ENCODE measurements at regions not wholly inside any gene's neighbourhood (a gene's known extent, or its start where the extent isn't known, plus 50 kb on each side); places are given as distances from the start of the nearest gene placed in this dataset.

DNA sequence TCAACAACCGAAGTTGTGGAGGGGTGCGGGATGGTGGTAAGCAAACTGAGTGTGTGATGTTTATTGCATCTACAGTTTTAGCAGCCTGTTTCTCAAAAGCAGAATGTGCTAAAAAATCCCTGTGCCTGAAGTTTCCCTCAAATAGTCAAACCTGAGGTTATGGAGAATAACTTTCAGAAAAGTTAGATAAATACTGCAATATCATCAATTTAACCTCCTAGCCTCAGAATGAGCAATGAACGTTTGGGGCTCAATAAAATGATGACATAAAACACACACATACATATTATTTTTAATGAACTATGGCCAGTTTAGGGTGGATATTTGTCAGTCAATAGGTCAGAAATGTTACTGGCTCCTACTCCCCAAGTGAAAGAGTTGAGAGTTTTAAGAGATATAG is 201.6 kb downstream of the SEMA6D start:
- TF ChIP-seq CTCF (IDR thresholded peaks at IDR 0.05; ENCODE audit: insufficient read depth, low read depth, low read length, missing control alignments) = no peak
- DNase-seq (ENCODE audit: low read depth) = no peak
- no peak overlapping the region for H3K4me3 ChIP-seq (ENCODE audit: low read depth, low read length)

GRCh38 chr15:47924381-47924780 is 196.4 kb upstream of the SLC24A5 start:
- no peak for DNase-seq (ENCODE audit: low read depth)
- TF ChIP-seq CTCF (IDR thresholded peaks at IDR 0.05; ENCODE audit: insufficient read depth, low read depth, low read length, missing control alignments) = no peak
- no peak overlapping the region for H3K4me3 ChIP-seq (ENCODE audit: low read depth, low read length)

DNA sequence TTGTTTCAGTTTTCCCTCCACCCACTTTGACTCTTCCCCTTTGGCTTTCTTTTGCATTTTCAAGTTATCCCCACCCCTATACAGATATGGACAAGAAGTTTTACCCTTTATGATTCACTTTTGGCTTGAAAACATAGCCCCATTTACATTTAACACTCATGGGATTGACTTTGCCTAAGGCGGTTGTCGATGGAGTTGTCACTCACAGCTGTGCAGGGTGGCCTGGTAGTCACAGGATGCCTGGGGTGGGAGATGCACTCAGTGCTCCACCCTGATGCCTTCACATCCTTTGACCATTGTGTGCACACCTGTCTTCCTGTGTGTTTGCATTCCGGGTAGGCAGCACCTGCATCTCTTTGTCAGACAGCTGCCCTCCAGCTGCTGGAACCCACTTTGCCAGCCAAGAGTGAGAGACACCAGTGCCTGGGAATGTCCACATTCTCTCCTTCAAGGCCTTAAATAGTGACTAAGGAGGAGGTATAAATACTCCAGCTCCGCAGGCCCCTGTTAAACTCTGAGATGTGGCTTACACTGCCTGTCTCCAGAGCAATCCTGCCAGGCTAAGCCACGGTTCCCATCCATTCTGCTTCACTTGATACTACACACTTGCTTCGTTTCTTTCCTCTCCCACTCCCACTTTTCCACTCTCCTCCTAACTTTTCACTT is 191.5 kb upstream of the SLC24A5 start:
- no peak overlapping the region for H3K4me3 ChIP-seq (ENCODE audit: low read depth, low read length)
- no peak for DNase-seq (ENCODE audit: low read depth)
- no peak for TF ChIP-seq CTCF (IDR thresholded peaks at IDR 0.05; ENCODE audit: insufficient read depth, low read depth, low read length, missing control alignments)

- DNase-seq (ENCODE audit: low read depth) = no peak
- no peak for TF ChIP-seq CTCF (IDR thresholded peaks at IDR 0.05; ENCODE audit: insufficient read depth, low read depth, low read length, missing control alignments)
- H3K4me3 ChIP-seq (ENCODE audit: low read depth, low read length) = no peak overlapping the region
Observed at GRCh38 chr15:47932261-47932660, 188.5 kb upstream of the SLC24A5 start.

DNA sequence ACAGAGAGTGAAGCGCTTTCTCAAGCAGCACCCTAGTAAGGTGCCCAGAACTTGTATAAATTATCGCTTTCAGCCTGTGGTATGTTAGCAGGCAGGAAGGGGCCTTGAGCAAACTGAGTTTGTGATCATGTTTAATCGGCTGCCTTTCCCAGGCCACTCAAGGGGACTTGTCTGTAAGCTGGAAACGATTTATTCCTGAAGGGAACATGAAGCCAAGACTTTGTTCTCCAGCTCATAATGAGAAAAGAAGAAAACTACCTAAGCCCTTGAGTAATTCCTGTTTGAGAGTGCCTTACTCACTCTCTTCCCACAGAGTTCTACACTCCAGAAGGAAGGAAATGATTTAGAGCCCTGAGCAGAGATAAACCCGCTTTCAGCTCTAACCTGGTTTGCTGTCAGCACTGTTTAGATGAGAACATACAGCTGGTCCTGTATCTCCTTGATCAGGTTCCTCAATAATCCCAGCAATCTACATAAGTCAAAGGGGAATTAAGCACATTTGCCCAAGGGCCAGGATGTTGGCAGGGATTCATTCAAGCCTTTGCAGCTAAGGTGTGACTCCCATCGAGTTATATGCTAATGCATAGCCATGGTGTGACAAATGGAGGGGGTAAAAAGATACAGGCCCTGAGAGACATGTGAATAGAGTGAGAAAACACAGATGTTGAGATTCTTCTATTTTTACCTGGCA is 187.7 kb upstream of the SLC24A5 start:
- no peak for DNase-seq (ENCODE audit: low read depth)
- no peak for TF ChIP-seq CTCF (IDR thresholded peaks at IDR 0.05; ENCODE audit: insufficient read depth, low read depth, low read length, missing control alignments)
- no peak overlapping the region for H3K4me3 ChIP-seq (ENCODE audit: low read depth, low read length)

- no peak overlapping the region for H3K4me3 ChIP-seq (ENCODE audit: low read depth, low read length)
- no peak for TF ChIP-seq CTCF (IDR thresholded peaks at IDR 0.05; ENCODE audit: insufficient read depth, low read depth, low read length, missing control alignments)
- DNase-seq (ENCODE audit: low read depth) = no peak
Observed at GRCh38 chr15:47933865-47934264, 186.9 kb upstream of the SLC24A5 start.

DNA sequence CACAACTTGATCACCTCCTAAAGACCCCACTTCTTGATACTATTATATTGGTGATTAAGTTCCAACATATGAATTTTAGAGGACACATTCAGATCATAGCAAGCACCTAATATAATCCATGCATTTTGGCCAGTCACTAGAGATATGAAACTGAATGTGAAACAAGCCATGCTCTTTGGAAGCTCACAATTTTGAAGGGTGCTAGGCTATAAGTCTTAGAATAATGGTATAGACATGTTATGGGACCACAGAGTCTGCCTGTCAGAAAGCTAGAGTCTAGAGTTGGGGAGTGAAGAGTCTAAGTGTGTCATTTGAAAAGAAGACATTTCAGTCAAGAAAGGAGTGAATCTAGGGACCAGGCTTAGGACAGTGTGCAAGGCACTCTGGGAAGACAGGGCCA is 186.4 kb upstream of the SLC24A5 start:
- TF ChIP-seq CTCF (IDR thresholded peaks at IDR 0.05; ENCODE audit: insufficient read depth, low read depth, low read length, missing control alignments) = no peak
- no peak for DNase-seq (ENCODE audit: low read depth)

More for the DNA sequence above, 186.4 kb upstream of the SLC24A5 start:
- no peak overlapping the region for H3K4me3 ChIP-seq (ENCODE audit: low read depth, low read length)
